ENCODE measurements at regions not wholly inside any gene's neighbourhood (a gene's known extent, or its start where the extent isn't known, plus 50 kb on each side); places are given as distances from the start of the nearest gene placed in this dataset.

- Histone ChIP-seq H3K36me3 (ENCODE audit: low read depth) (no peaks in the 10 kb centered on the region), H3K9me3 (ENCODE audit: severe bottlenecking) (no peaks in the 10 kb centered on the region), H3K4me3 (ENCODE audit: severe bottlenecking) (no peak overlapping the region), H3K27ac (ENCODE audit: poor library complexity, severe bottlenecking) (no peak overlapping the region), H3K4me1 (ENCODE audit: insufficient read depth, poor library complexity, severe bottlenecking) (peaks cover 30% of the 10 kb centered on the region), H3K27me3 (ENCODE audit: insufficient read depth, poor library complexity, severe bottlenecking) (no peaks in the 10 kb centered on the region)
- ATAC-seq (ENCODE audit: low read depth) (no peak), DNase-seq (ENCODE audit: low spot score) (no peak)
- no peak for TF ChIP-seq CTCF (IDR thresholded peaks at IDR 0.05; ENCODE audit: poor library complexity, severe bottlenecking)
These were observed 124.0 kb upstream of the CPM start for GRCh38 chr12:69056743-69057515.

- Histone ChIP-seq H3K9me3 (ENCODE audit: severe bottlenecking) (no peaks in the 10 kb centered on the region), H3K27ac (ENCODE audit: poor library complexity, severe bottlenecking) (no peak overlapping the region), H3K4me3 (ENCODE audit: severe bottlenecking) (no peak overlapping the region), H3K4me1 (ENCODE audit: insufficient read depth, poor library complexity, severe bottlenecking) (peaks cover 24% of the 10 kb centered on the region), H3K36me3 (ENCODE audit: low read depth) (no peaks in the 10 kb centered on the region), H3K27me3 (ENCODE audit: insufficient read depth, poor library complexity, severe bottlenecking) (no peaks in the 10 kb centered on the region)
- TF ChIP-seq CTCF (IDR thresholded peaks at IDR 0.05; ENCODE audit: poor library complexity, severe bottlenecking): no peak
- ATAC-seq (ENCODE audit: low read depth): no peak
- no peak for DNase-seq (ENCODE audit: low spot score)
These were observed 124.8 kb upstream of the CPM start for GRCh38 chr12:69057742-69058141.

GRCh38 chr12:69059465-69060457 lies 126.8 kb upstream of the CPM start:
- H3K27ac ChIP-seq (ENCODE audit: poor library complexity, severe bottlenecking): peak overlapping the region; percentile 60
- H3K4me1 ChIP-seq (ENCODE audit: insufficient read depth, poor library complexity, severe bottlenecking): peaks cover 17% of the 10 kb centered on the region

GRCh38 chr12:69061574-69061973 lies 128.6 kb upstream of the CPM start:
- Histone ChIP-seq H3K36me3 (ENCODE audit: low read depth) (no peaks in the 10 kb centered on the region), H3K9me3 (ENCODE audit: severe bottlenecking) (no peaks in the 10 kb centered on the region), H3K4me3 (ENCODE audit: severe bottlenecking) (no peak overlapping the region), H3K27me3 (ENCODE audit: insufficient read depth, poor library complexity, severe bottlenecking) (no peaks in the 10 kb centered on the region), H3K4me1 (ENCODE audit: insufficient read depth, poor library complexity, severe bottlenecking) (peaks cover 33% of the 10 kb centered on the region), H3K27ac (ENCODE audit: poor library complexity, severe bottlenecking) (no peak overlapping the region)
- ATAC-seq (ENCODE audit: low read depth) (no peak), DNase-seq (ENCODE audit: low spot score) (no peak)
- no peak for TF ChIP-seq CTCF (IDR thresholded peaks at IDR 0.05; ENCODE audit: poor library complexity, severe bottlenecking)

More at GRCh38 chr12:69059465-69060457, 126.8 kb upstream of the CPM start:
- Histone ChIP-seq H3K27me3 (ENCODE audit: insufficient read depth, poor library complexity, severe bottlenecking) (no peaks in the 10 kb centered on the region), H3K4me3 (ENCODE audit: severe bottlenecking) (no peak overlapping the region), H3K36me3 (ENCODE audit: low read depth) (no peaks in the 10 kb centered on the region), H3K9me3 (ENCODE audit: severe bottlenecking) (no peaks in the 10 kb centered on the region)
- DNase-seq (ENCODE audit: low spot score) (no peak), ATAC-seq (ENCODE audit: low read depth) (peak; percentile 99)
- TF ChIP-seq CTCF (IDR thresholded peaks at IDR 0.05; ENCODE audit: poor library complexity, severe bottlenecking): no peak

Data from RWPE2 (cell line).